H9 (cell line): ENCODE measurements at regions not wholly inside any gene's neighbourhood (a gene's known extent, or its start where the extent isn't known, plus 50 kb on each side); places are given as distances from the start of the nearest gene placed in this dataset.
A peak's percentile ranks its signal among the peaks of the same experiment; 100 is the strongest.
"Not testable (repeated sequence)": the region's sequence is repeated elsewhere in the genome, so short reads cannot be mapped to it uniquely, and the experiment has no call there.

Source experiments
- DNase-seq: peaks from one replicate; pipeline ENCODE4 v3.0.0-alpha.2; 2017
- H2AFZ ChIP-seq: one replicate; pipeline ENCODE4 v1.6.1; 2013; ENCODE audit warnings: mild to moderate bottlenecking, low read length, control low read depth, moderate library complexity
- H2AK5ac ChIP-seq: 2 replicates; pipeline ENCODE4 v1.6.1; 2013; ENCODE audit warnings: low read length, control low read depth, mixed read lengths; ENCODE audit not compliant: insufficient read length
- H2BK120ac ChIP-seq: one replicate; pipeline ENCODE4 v1.6.1; 2013; ENCODE audit warnings: low read depth, mild to moderate bottlenecking, low read length, control low read depth, inconsistent platforms; ENCODE audit not compliant: poor library complexity, severe bottlenecking
- H2BK12ac ChIP-seq: 2 replicates; pipeline ENCODE4 v1.6.1; 2013; ENCODE audit warnings: low read length, control low read depth, mixed read lengths, low read depth; ENCODE audit not compliant: insufficient read length
- H2BK15ac ChIP-seq: 2 replicates; pipeline ENCODE4 v1.6.1; 2013; ENCODE audit warnings: low read depth, low read length, control low read depth
- H2BK20ac ChIP-seq: one replicate; pipeline ENCODE4 v1.6.1; 2013; ENCODE audit warnings: low read depth, mild to moderate bottlenecking, low read length, control low read depth, inconsistent platforms; ENCODE audit not compliant: poor library complexity, severe bottlenecking
- H2BK5ac ChIP-seq: 2 replicates; pipeline ENCODE4 v1.6.1; 2013; ENCODE audit warnings: low read length, control low read depth, mixed read lengths; ENCODE audit not compliant: insufficient read length
- H3K14ac ChIP-seq: 2 replicates; pipeline ENCODE4 v1.6.1; 2013; ENCODE audit warnings: low read length, control low read depth; ENCODE audit not compliant: insufficient read depth
- H3K18ac ChIP-seq: 2 replicates; pipeline ENCODE4 v1.6.1; 2013; ENCODE audit warnings: low read depth, mild to moderate bottlenecking, mixed read lengths, low read length, control low read depth; ENCODE audit not compliant: insufficient read length
- H3K23ac ChIP-seq: 2 replicates; pipeline ENCODE4 v1.6.1; 2013; ENCODE audit warnings: low read length, control low read depth, mixed read lengths, low read depth; ENCODE audit not compliant: insufficient read length
- H3K23me2 ChIP-seq: 2 replicates; pipeline ENCODE4 v1.6.1; 2013; ENCODE audit warnings: low read depth, mild to moderate bottlenecking, mixed read lengths, low read length, control low read depth; ENCODE audit not compliant: insufficient read length, poor library complexity, severe bottlenecking
- H3K27ac ChIP-seq: 2 replicates; pipeline ENCODE4 v1.5.1; 2013; ENCODE audit warnings: low read length, control low read depth, mixed read lengths, low read depth; ENCODE audit not compliant: insufficient read length
- H3K27me3 ChIP-seq: 2 replicates; pipeline ENCODE4 v1.6.1; 2013; ENCODE audit warnings: low read length, control low read depth, inconsistent platforms; ENCODE audit not compliant: insufficient read depth
- H3K4ac ChIP-seq: 2 replicates; pipeline ENCODE4 v1.6.1; 2013; ENCODE audit warnings: low read depth, mild to moderate bottlenecking, control low read depth, inconsistent platforms, low read length, moderate library complexity
- H3K4me1 ChIP-seq: 2 replicates; pipeline ENCODE4 v1.6.1; 2013; ENCODE audit warnings: low read length, control low read depth, inconsistent platforms; ENCODE audit not compliant: insufficient read depth
- H3K4me2 ChIP-seq: 2 replicates; pipeline ENCODE4 v1.6.1; 2013; ENCODE audit warnings: low read length, control low read depth, mixed read lengths; ENCODE audit not compliant: insufficient read length, insufficient read depth
- H3K56ac ChIP-seq: 2 replicates; pipeline ENCODE4 v1.6.1; 2013; ENCODE audit warnings: low read depth, mild to moderate bottlenecking, mixed read lengths, low read length, control low read depth; ENCODE audit not compliant: insufficient read length
- H3K79me1 ChIP-seq: 2 replicates; pipeline ENCODE4 v1.6.1; 2013; ENCODE audit warnings: low read depth, mild to moderate bottlenecking, moderate library complexity, low read length, control low read depth, inconsistent platforms; ENCODE audit not compliant: insufficient read depth, poor library complexity, severe bottlenecking
- H3K79me2 ChIP-seq: 2 replicates; pipeline ENCODE4 v1.6.1; 2013; ENCODE audit warnings: low read length, control low read depth, inconsistent platforms; ENCODE audit not compliant: insufficient read depth
- H3K9ac ChIP-seq: 2 replicates; pipeline ENCODE4 v1.6.1; 2013; ENCODE audit warnings: low read length, control low read depth, mixed read lengths; ENCODE audit not compliant: insufficient read length; ENCODE audit errors: extremely low read depth
- H3K9me3 ChIP-seq: one replicate; pipeline ENCODE4 v1.6.1; 2013; ENCODE audit warnings: low read depth, low read length, inconsistent platforms; ENCODE audit not compliant: control insufficient read depth
- H3T11ph ChIP-seq: one replicate; pipeline ENCODE4 v1.6.1; 2013; ENCODE audit warnings: mild to moderate bottlenecking, low read length, control low read depth, inconsistent platforms
- H4K20me1 ChIP-seq: one replicate; pipeline ENCODE4 v1.6.1; 2013; ENCODE audit not compliant: control insufficient read depth, insufficient read length, insufficient read depth
- H4K5ac ChIP-seq: 2 replicates; pipeline ENCODE4 v1.6.1; 2013; ENCODE audit warnings: low read depth, mild to moderate bottlenecking, mixed read lengths, low read length, control low read depth; ENCODE audit not compliant: insufficient read length
- H4K8ac ChIP-seq: replicated peaks from 2 replicates; pipeline ENCODE4 v1.6.1; 2013; ENCODE audit warnings: low read length, control low read depth, mixed read lengths, low read depth; ENCODE audit not compliant: insufficient read length
- H4K91ac ChIP-seq: 2 replicates; pipeline ENCODE4 v1.6.1; 2013; ENCODE audit warnings: low read depth, mild to moderate bottlenecking, moderate library complexity, mixed read lengths, low read length, control low read depth; ENCODE audit not compliant: insufficient read length
- H3K27ac Mint-ChIP-seq, 3 experiments: 2 replicates in 2 of 3; 3 replicates in 1 of 3; pipeline ENCODE4 v1.8.0; 2020 to 2021; ENCODE audit warnings: mixed read lengths in 3 of 3, mild to moderate bottlenecking in 1 of 3, moderate library complexity in 1 of 3
- H3K27me3 Mint-ChIP-seq: 2 replicates; pipeline ENCODE4 v1.8.0; 2021; ENCODE audit warnings: low read depth, mild to moderate bottlenecking, moderate library complexity, mixed read lengths
- H3K36me3 Mint-ChIP-seq, 3 experiments: 2 replicates in 2 of 3; 3 replicates in 1 of 3; pipeline ENCODE4 v1.8.0; 2020 to 2021; ENCODE audit warnings: low read depth in 3 of 3, mixed read lengths in 3 of 3; ENCODE audit not compliant: insufficient read depth in 1 of 3
- H3K4me1 Mint-ChIP-seq, 2 experiments: 2 replicates each; pipeline ENCODE4 v1.8.0; 2020; ENCODE audit warnings: mixed read lengths in 2 of 2
- H3K4me3 Mint-ChIP-seq, 2 experiments: 2 replicates in 1 of 2; 3 replicates in 1 of 2; pipeline ENCODE4 v1.8.0; 2020 to 2021; ENCODE audit warnings: mild to moderate bottlenecking in 2 of 2, mixed read lengths in 2 of 2, moderate library complexity in 1 of 2
- H3K9me3 Mint-ChIP-seq, 2 experiments: 2 replicates in 1 of 2; 3 replicates in 1 of 2; pipeline ENCODE4 v1.8.0; 2020; ENCODE audit warnings: mild to moderate bottlenecking in 2 of 2, mixed read lengths in 2 of 2, moderate library complexity in 1 of 2
- WGBS: extraction: QIAGEN DNeasy Blood & Tissue Kit; methylation state at CpG from one replicate; pipeline ENCODE4 v1.1.7; 2013; ENCODE audit warnings: missing lambda C conversion rate, low lambda C conversion rate, mixed read lengths; ENCODE audit not compliant: insufficient read length; ENCODE audit errors: extremely low coverage; 5-methylcytosine and 5-hydroxymethylcytosine counted together

DNA sequence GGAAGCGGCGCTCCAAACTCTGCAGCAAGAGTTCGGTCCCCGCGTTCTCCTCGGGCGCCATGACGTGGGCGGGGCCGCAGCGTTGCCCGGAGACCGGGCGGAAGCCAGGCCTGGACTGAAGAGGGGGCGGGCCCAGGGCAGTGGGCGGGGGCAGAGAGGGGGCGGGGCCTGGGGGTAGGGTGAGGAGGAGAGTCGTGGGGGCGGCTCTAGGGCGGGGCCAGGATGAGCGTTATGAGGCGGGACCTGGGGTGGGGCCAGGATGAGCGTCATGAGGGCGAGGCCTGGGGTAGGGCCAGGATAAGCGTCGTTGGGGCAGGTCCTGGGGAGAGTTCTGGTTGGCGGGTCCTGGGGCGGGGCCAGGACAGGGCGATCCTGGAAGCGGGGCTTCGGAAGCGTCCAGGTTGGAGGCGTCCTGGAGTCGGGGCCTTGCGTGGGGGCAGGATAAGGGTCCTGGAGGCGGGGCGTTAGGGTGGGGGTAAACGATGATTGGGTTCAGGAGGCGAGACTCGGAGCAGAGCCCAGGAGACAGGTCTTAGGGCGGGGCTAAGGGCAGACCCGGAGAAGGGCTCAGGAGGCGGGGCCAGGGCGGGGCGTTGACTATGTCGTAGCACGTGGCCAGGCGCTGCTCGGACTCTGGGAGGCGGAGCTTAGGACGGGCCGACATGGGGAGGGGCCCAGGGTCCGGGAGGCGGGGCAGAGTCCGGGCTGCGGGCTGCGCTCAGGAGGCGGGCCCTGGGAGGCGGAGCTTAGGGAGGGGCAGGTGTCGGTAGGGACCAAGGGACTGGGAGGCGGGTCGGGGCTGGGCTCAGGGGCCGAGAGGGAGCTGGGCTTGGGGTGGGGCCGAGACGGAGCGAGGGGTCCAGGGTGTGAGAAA, 131.1 kb upstream of the ALDH3B2 start:
- Histone ChIP-seq H3K4me2 (peak overlapping the region; percentile 80), H3K14ac (peak overlapping the region; percentile 82; the same call in 1 of the 2 replicates), H3K9ac (peak overlapping the region; percentile 62), H3K18ac (peak overlapping the region; percentile 85)
- H3K9me3 ChIP-seq, H3K23me2 ChIP-seq, H2AK5ac ChIP-seq, H3K4ac ChIP-seq, H4K20me1 ChIP-seq, H3K79me1 ChIP-seq, H3K36me3 Mint-ChIP-seq, H2BK5ac ChIP-seq, H4K5ac ChIP-seq, H2BK12ac ChIP-seq, H2BK120ac ChIP-seq, H4K91ac ChIP-seq, H2BK15ac ChIP-seq, H3K23ac ChIP-seq, H3K79me2 ChIP-seq, H2AFZ ChIP-seq, H2BK20ac ChIP-seq, H3K4me1 ChIP-seq, H4K8ac ChIP-seq, H3K27me3 ChIP-seq, H3K27me3 Mint-ChIP-seq, H3K56ac ChIP-seq, H3T11ph ChIP-seq, H3K9me3 Mint-ChIP-seq, H3K27ac ChIP-seq: not testable (repeated sequence)
- peaks cover 27 to 31% of the 10 kb centered on the region in 2 experiments for H3K4me1 Mint-ChIP-seq
- no CpG with 5 or more reads among the region's 66 CpGs for WGBS
- H3K4me3 Mint-ChIP-seq: peak overlapping the region; percentile 84 to 92
- H3K27ac Mint-ChIP-seq: peak overlapping the region; percentile 97 to 99 (median 99)
- DNase-seq: peak; percentile 99

DNA sequence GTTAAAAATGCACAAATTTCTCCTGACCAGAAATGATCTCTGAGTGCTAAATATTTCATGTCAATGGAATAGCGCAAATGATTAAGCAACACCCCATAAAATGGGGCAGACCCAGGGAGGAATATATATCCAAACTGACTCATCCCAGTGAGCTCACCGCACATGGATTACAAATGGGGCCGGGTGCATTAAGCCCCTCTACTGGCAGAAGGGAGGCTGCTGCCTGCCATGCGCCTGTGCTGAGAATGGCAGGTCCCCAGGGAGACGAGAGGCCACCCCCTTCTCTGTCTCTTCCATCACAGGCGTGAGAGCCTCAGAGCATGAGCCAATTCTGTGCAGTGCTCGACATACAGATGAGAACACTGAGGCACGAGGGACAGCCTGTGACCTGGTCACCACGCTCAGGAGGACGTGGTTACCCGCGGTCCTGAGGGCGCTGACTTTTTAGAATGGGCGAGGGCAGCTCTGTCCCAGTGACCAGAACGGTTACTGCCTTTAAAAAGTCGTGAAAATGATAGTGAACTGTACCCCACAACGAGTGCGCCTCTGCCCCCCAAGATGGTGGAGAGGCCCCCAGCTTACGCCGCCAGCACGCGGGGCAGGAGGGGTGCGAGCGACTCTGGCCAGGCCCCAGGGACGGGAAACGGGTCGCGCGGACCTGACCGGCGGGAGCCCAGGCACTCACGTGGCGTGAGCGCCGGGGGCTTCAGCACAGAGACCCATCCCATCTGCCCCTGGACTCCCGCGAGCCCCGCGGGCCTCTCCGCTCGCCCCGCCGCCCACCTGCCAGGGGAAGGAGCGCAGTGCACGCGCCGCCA, 130.2 kb upstream of the ALDH3B2 start:
- H3K27me3 Mint-ChIP-seq: not testable (repeated sequence)

More for the DNA sequence above, 130.2 kb upstream of the ALDH3B2 start:
- not testable (repeated sequence) for H3K4me1 ChIP-seq, H3K56ac ChIP-seq, H3K4ac ChIP-seq, H3K79me1 ChIP-seq, H2BK120ac ChIP-seq, H4K5ac ChIP-seq, H2BK20ac ChIP-seq, H2BK15ac ChIP-seq, H3K9me3 Mint-ChIP-seq, H3K79me2 ChIP-seq, H4K20me1 ChIP-seq, H3K36me3 Mint-ChIP-seq, H3K27me3 ChIP-seq, H2AK5ac ChIP-seq, H3K9me3 ChIP-seq, H2AFZ ChIP-seq, H4K91ac ChIP-seq, DNase-seq, H4K8ac ChIP-seq, H3K23me2 ChIP-seq, H2BK5ac ChIP-seq, H2BK12ac ChIP-seq, H3K27ac ChIP-seq, H3T11ph ChIP-seq, H3K23ac ChIP-seq
- peak overlapping the region in 1 of 3 experiments; percentile 70; a peak in 1 of 7 replicates for H3K27ac Mint-ChIP-seq
- H3K4me2 ChIP-seq: peak overlapping the region; percentile 80
- peak overlapping the region; percentile 75 for H3K18ac ChIP-seq
- peaks cover 28 to 32% of the 10 kb centered on the region in 2 experiments for H3K4me1 Mint-ChIP-seq
- peak overlapping the region; percentile 84 to 92 for H3K4me3 Mint-ChIP-seq
- H3K14ac ChIP-seq: peak overlapping the region; percentile 77; the same call in 1 of the 2 replicates
- H3K9ac ChIP-seq: peak overlapping the region; percentile 62
- WGBS: no CpG with 5 or more reads among the region's 47 CpGs
